ENCODE measurements at regions not wholly inside any gene's neighbourhood (a gene's known extent, or its start where the extent isn't known, plus 50 kb on each side); places are given as distances from the start of the nearest gene placed in this dataset.

DNA sequence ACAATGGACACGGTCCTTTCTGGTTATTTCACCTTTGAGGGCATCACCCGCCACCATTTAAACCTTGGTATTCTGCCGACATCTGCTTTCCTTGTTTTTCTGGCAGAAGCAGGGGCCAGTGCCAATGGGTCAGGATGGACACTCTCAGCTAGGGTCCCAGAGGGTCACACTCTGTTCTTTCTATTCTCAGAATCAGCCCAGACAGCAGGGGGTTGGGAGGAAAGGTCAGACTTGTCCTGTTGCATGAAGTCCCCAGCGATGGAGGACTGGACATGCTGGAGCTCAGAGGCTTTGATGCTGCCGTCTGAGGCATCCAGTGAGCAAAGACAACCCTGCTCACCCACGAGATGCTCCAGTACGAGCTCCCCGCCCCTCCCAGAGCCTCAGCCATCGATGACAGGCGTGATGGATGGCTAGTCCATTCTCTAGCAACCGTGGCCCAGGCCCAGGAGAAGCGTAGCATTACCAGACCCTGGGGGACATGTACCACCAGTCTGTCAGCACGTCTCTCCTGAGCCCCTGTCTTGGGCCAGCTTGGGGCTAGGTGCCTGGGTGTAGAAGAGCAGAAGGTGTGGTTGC, 62.0 kb downstream of the FOXL1 start:
- TF ChIP-seq CTCF (conservative IDR thresholded peaks at IDR 0.05; ENCODE audit: low read depth, low read length) (no peak), EZH2 (IDR thresholded peaks at IDR 0.05; ENCODE audit: borderline replicate concordance, low read depth, low read length, poor library complexity, severe bottlenecking) (no peak)
